ENCODE measurements at regions not wholly inside any gene's neighbourhood (a gene's known extent, or its start where the extent isn't known, plus 50 kb on each side); places are given as distances from the start of the nearest gene placed in this dataset.
"Not testable (repeated sequence)": the region's sequence is repeated elsewhere in the genome, so short reads cannot be mapped to it uniquely, and the experiment has no call there.

DNA sequence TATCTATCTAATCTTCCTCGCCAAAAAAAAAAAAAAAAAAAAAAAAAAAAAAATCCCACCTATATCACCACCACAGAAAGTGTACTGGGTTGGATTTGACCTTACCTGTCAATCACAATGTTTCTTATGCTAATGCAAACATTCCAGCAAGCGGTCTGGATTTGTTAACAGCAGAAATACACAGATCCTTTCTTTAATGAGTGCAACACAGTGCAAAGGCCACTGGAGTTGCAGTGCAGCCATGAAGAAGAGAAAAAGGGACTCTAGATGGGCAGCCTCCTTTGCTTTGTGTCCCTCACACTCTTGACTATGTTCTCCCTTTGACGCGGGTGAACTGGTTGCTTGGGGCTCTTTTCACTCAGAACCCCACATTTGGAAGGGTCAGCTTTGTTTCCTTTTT lies 127.3 kb upstream of the PRKCQ start:
- DNase-seq: no peak
- no peak overlapping the region for H3K4me3 ChIP-seq
- 79 to 93% (median 87%) methylated on average over 4 of the region's 4 CpGs for WGBS, 3 donors
- TF ChIP-seq EP300 (IDR thresholded peaks at IDR 0.05) (no peak), POLR2A (IDR thresholded peaks at IDR 0.05) (no peak)
- TF ChIP-seq, protein P1, sequence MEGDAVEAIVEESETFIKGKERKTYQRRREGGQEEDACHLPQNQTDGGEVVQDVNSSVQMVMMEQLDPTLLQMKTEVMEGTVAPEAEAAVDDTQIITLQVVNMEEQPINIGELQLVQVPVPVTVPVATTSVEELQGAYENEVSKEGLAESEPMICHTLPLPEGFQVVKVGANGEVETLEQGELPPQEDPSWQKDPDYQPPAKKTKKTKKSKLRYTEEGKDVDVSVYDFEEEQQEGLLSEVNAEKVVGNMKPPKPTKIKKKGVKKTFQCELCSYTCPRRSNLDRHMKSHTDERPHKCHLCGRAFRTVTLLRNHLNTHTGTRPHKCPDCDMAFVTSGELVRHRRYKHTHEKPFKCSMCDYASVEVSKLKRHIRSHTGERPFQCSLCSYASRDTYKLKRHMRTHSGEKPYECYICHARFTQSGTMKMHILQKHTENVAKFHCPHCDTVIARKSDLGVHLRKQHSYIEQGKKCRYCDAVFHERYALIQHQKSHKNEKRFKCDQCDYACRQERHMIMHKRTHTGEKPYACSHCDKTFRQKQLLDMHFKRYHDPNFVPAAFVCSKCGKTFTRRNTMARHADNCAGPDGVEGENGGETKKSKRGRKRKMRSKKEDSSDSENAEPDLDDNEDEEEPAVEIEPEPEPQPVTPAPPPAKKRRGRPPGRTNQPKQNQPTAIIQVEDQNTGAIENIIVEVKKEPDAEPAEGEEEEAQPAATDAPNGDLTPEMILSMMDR (IDR thresholded peaks at IDR 0.05): no peak
- no peaks in the 10 kb centered on the region for H3K27me3 ChIP-seq
- no peaks in the 10 kb centered on the region for H3K4me1 ChIP-seq (ENCODE audit: insufficient read depth)
- H3K9me3 ChIP-seq: no peaks in the 10 kb centered on the region
- no peak overlapping the region for H3K27ac ChIP-seq
- intact Hi-C loops (cut with DNase I): no loop called here
- H3K36me3 ChIP-seq: no peaks in the 10 kb centered on the region

DNA sequence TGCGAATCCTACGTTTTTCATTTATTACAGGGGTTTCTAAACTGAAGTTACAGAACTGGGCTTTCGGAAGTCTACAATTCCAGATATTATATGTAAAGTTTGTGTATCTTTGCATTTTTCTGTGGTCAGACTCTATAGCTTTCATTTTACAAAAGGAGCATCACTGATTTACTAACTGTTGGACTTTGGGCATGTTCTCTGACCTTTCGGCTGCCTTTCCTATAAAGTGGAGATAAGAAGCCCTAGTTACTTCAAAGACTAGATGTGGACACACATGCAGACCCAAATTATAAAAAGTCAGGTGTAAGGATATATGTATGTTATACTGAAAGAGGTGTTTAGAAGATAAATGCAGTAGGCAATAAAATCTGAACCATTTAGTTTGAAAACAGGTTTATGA lies 126.6 kb upstream of the PRKCQ start:
- no peaks in the 10 kb centered on the region for H3K4me1 ChIP-seq (ENCODE audit: insufficient read depth)
- no peak overlapping the region for H3K4me3 ChIP-seq
- intact Hi-C loops (cut with DNase I): no loop called here
- DNase-seq: no peak
- H3K27ac ChIP-seq: no peak overlapping the region
- TF ChIP-seq, protein P1 (IDR thresholded peaks at IDR 0.05): no peak
- no peak for TF ChIP-seq EP300 (IDR thresholded peaks at IDR 0.05)
- TF ChIP-seq POLR2A (IDR thresholded peaks at IDR 0.05): no peak
- H3K36me3 ChIP-seq: no peaks in the 10 kb centered on the region
- no peaks in the 10 kb centered on the region for H3K9me3 ChIP-seq
- H3K27me3 ChIP-seq: no peaks in the 10 kb centered on the region
- WGBS, 3 donors: 69% methylated on average over 4 of the region's 4 CpGs

DNA sequence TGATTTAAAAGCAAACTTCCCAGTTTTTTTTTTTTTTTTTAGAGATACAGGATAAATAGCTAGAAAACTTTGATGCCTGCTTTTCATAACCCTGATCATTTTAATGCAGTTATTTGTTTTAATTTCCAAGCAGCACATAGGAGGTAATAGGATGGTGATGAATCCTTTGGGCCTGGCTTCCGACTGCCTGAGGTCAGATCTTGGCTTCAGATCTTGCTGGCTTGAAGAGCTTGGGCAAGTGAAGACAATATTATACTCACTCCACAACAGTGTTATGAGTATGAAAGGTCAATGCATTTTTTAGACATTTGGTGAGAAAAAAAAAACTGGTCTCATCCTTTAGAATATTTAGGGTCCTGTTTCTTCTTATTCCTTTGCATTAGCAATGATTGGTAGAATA lies 124.8 kb upstream of the PRKCQ start:
- H3K9me3 ChIP-seq: no peaks in the 10 kb centered on the region
- no peak overlapping the region for H3K27ac ChIP-seq
- 69 to 84% (median 80%) methylated on average over 1 of the region's 1 CpG for WGBS, 3 donors
- no peak for DNase-seq
- no peaks in the 10 kb centered on the region for H3K4me1 ChIP-seq (ENCODE audit: insufficient read depth)
- intact Hi-C loops (cut with DNase I): no loop called here
- no peaks in the 10 kb centered on the region for H3K36me3 ChIP-seq
- no peak overlapping the region for H3K4me3 ChIP-seq
- TF ChIP-seq, protein P1 (IDR thresholded peaks at IDR 0.05): no peak
- TF ChIP-seq EP300 (IDR thresholded peaks at IDR 0.05) (no peak), POLR2A (IDR thresholded peaks at IDR 0.05) (no peak)
- no peaks in the 10 kb centered on the region for H3K27me3 ChIP-seq

DNA sequence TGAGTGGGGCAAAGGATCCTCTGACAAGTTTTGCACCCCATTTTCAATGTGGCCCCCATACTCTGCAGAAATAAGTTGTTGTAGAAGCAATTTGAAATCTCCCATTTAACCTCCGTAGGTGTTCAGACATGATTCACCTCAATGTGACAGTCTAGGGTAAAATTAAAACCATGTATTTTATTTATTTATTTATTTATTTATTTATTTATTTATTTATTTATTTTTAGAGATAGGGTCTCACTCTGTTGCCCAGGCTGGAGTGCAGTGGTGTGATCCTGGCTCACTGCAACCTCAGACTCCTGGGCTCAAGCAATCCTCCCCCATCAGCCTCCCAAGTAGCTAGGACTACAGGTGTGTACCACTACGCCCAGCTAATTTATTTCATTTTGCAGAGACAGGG lies 122.8 kb upstream of the PRKCQ start:
- H3K27ac ChIP-seq; H3K4me3 ChIP-seq; H3K27me3 ChIP-seq; H3K9me3 ChIP-seq; DNase-seq; H3K4me1 ChIP-seq (ENCODE audit: insufficient read depth); H3K36me3 ChIP-seq; intact Hi-C loops (cut with DNase I): not testable (repeated sequence)
- WGBS, 3 donors: 85 to 91% (median 90%) methylated on average over 2 of the region's 2 CpGs

DNA sequence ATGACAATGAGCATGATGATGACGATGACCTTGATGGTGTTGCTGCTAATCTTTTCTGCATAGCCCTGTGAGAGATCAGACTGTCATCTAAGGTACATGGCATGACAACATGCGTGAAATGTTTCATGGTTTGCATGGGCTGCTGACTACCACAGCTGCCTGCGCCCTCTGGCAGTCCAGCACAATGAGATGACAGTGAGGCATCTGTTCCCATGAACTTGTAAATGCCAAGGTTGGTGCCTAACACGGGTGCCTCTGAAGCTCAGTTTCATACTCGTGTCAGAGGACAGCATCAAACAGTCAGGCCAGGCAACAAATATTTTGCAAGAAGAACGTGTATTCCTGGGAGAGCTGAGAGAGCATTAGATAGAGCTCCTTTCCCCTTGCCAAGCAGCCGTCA lies 122.0 kb upstream of the PRKCQ start:
- no peak overlapping the region for H3K27ac ChIP-seq
- TF ChIP-seq EP300 (IDR thresholded peaks at IDR 0.05) (no peak), POLR2A (IDR thresholded peaks at IDR 0.05) (no peak)
- TF ChIP-seq, protein P1 (IDR thresholded peaks at IDR 0.05): no peak
- H3K36me3 ChIP-seq: no peaks in the 10 kb centered on the region
- intact Hi-C loops (cut with DNase I): no loop called here
- H3K4me3 ChIP-seq: no peak overlapping the region
- H3K27me3 ChIP-seq: no peaks in the 10 kb centered on the region
- DNase-seq: no peak
- no peaks in the 10 kb centered on the region for H3K4me1 ChIP-seq (ENCODE audit: insufficient read depth)
- H3K9me3 ChIP-seq: no peaks in the 10 kb centered on the region
- WGBS, 3 donors: 80 to 83% (median 81%) methylated on average over 7 of the region's 7 CpGs
